ENCODE measurements at regions not wholly inside any gene's neighbourhood (a gene's known extent, or its start where the extent isn't known, plus 50 kb on each side); places are given as distances from the start of the nearest gene placed in this dataset.

GRCh38 chr4:38279650-38280322 is 319.6 kb downstream of the PTTG2 start:
- ChIA-PET POLR2A (ENCODE audit: low non-redundant PET) (no interaction called here), CTCF (no interaction called here)
- Histone ChIP-seq H3K27me3 (replicated peaks; ENCODE audit: insufficient read depth, low read depth, low read length, poor library complexity) (no peaks in the 10 kb centered on the region), H3K9me3 (ENCODE audit: low read depth, low read length, poor library complexity, severe bottlenecking) (no peaks in the 10 kb centered on the region), H3K27ac (ENCODE audit: low read depth, low read length, poor library complexity, severe bottlenecking) (no peak overlapping the region), H3K36me3 (ENCODE audit: insufficient read depth, low read length, poor library complexity, severe bottlenecking) (no peaks in the 10 kb centered on the region), H3K4me3 (ENCODE audit: low read depth, low read length, poor library complexity, severe bottlenecking) (no peak overlapping the region), H3K4me1 (ENCODE audit: insufficient read depth, low read length, poor library complexity, severe bottlenecking) (no peaks in the 10 kb centered on the region)
- BruUV-seq (replicated peaks): no TSS peak
- intact Hi-C loops (cut with micrococcal nuclease; ENCODE audit: unreplicated experiment): no loop called here
- no peak for DNase-seq (ENCODE audit: low spot score)
- TF ChIP-seq EZH2 (IDR thresholded peaks at IDR 0.05; ENCODE audit: borderline replicate concordance, low read depth, low read length, poor library complexity, severe bottlenecking): no peak
- TF ChIP-seq, protein P1, sequence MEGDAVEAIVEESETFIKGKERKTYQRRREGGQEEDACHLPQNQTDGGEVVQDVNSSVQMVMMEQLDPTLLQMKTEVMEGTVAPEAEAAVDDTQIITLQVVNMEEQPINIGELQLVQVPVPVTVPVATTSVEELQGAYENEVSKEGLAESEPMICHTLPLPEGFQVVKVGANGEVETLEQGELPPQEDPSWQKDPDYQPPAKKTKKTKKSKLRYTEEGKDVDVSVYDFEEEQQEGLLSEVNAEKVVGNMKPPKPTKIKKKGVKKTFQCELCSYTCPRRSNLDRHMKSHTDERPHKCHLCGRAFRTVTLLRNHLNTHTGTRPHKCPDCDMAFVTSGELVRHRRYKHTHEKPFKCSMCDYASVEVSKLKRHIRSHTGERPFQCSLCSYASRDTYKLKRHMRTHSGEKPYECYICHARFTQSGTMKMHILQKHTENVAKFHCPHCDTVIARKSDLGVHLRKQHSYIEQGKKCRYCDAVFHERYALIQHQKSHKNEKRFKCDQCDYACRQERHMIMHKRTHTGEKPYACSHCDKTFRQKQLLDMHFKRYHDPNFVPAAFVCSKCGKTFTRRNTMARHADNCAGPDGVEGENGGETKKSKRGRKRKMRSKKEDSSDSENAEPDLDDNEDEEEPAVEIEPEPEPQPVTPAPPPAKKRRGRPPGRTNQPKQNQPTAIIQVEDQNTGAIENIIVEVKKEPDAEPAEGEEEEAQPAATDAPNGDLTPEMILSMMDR (conservative IDR thresholded peaks at IDR 0.05; ENCODE audit: low read depth, low read length): no peak

DNA sequence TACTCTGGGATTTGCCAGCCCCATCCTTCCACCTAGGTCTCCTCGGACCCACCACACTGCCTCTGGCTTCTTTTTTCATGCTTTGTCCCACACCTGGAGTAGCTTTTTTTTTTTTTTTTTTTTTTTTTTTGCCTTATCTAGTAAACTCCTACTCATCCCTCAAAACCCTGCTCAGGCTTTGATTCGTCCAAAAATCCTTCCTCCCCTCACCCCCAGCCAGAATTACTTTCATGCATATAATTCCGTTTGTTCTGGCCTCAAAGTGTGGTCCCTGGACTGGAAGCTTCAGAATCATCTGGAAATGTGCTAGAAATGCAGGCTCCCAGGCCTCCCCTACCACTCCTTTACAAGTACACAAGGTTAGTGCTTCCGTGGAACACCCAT is 320.1 kb downstream of the PTTG2 start:
- Histone ChIP-seq H3K27ac (ENCODE audit: low read depth, low read length, poor library complexity, severe bottlenecking) (no peak overlapping the region), H3K27me3 (replicated peaks; ENCODE audit: insufficient read depth, low read depth, low read length, poor library complexity) (no peaks in the 10 kb centered on the region), H3K4me1 (ENCODE audit: insufficient read depth, low read length, poor library complexity, severe bottlenecking) (no peaks in the 10 kb centered on the region), H3K36me3 (ENCODE audit: insufficient read depth, low read length, poor library complexity, severe bottlenecking) (no peaks in the 10 kb centered on the region), H3K9me3 (ENCODE audit: low read depth, low read length, poor library complexity, severe bottlenecking) (no peaks in the 10 kb centered on the region), H3K4me3 (ENCODE audit: low read depth, low read length, poor library complexity, severe bottlenecking) (no peak overlapping the region)
- POLR2A ChIA-PET (ENCODE audit: low non-redundant PET): no interaction called here
- BruUV-seq (replicated peaks): no TSS peak
- CTCF ChIA-PET: no interaction called here
- intact Hi-C loops (cut with micrococcal nuclease; ENCODE audit: unreplicated experiment): no loop called here
- no peak for TF ChIP-seq EZH2 (IDR thresholded peaks at IDR 0.05; ENCODE audit: borderline replicate concordance, low read depth, low read length, poor library complexity, severe bottlenecking)
- TF ChIP-seq, protein P1 (conservative IDR thresholded peaks at IDR 0.05; ENCODE audit: low read depth, low read length): no peak
- no peak for DNase-seq (ENCODE audit: low spot score)

- Histone ChIP-seq H3K27me3 (replicated peaks; ENCODE audit: insufficient read depth, low read depth, low read length, poor library complexity) (no peaks in the 10 kb centered on the region), H3K4me1 (ENCODE audit: insufficient read depth, low read length, poor library complexity, severe bottlenecking) (no peaks in the 10 kb centered on the region), H3K4me3 (ENCODE audit: low read depth, low read length, poor library complexity, severe bottlenecking) (no peak overlapping the region), H3K9me3 (ENCODE audit: low read depth, low read length, poor library complexity, severe bottlenecking) (no peaks in the 10 kb centered on the region), H3K27ac (ENCODE audit: low read depth, low read length, poor library complexity, severe bottlenecking) (no peak overlapping the region), H3K36me3 (ENCODE audit: insufficient read depth, low read length, poor library complexity, severe bottlenecking) (no peaks in the 10 kb centered on the region)
- POLR2A ChIA-PET (ENCODE audit: low non-redundant PET): no interaction called here
- DNase-seq (ENCODE audit: low spot score): no peak
- TF ChIP-seq, protein P1 (conservative IDR thresholded peaks at IDR 0.05; ENCODE audit: low read depth, low read length): no peak
- TF ChIP-seq EZH2 (IDR thresholded peaks at IDR 0.05; ENCODE audit: borderline replicate concordance, low read depth, low read length, poor library complexity, severe bottlenecking): no peak
- no TSS peak for BruUV-seq (replicated peaks)
- intact Hi-C loops (cut with micrococcal nuclease; ENCODE audit: unreplicated experiment): no loop called here
- CTCF ChIA-PET: no interaction called here
Observed at GRCh38 chr4:38281371-38282071, 321.3 kb downstream of the PTTG2 start.

All from A673 (cell line).